SK-N-SH (cell line): ENCODE measurements at regions not wholly inside any gene's neighbourhood (a gene's known extent, or its start where the extent isn't known, plus 50 kb on each side); places are given as distances from the start of the nearest gene placed in this dataset.

Experiments used
- CTCF ChIA-PET: fragments of 300-600, 350-600 bp; formaldehyde crosslinking; extraction: SDS; loops from one replicate; lab custom pipeline; 2021; lab: Yijun Ruan, JAX
- POLR2A ChIA-PET: fragments of 350-600 bp; sonication (Branson Sonifier 250); formaldehyde crosslinking; extraction: SDS; loops from one replicate; lab custom pipeline; 2020; ENCODE audit warnings: antibody characterized with exemption, inconsistent platforms; lab: Yijun Ruan, JAX
- DNase-seq: peaks from one replicate; pipeline ENCODE4 v3.0.0; 2012
- H2AFZ ChIP-seq: fragments of 200-600 bp; sonication (generic); 2 replicates; pipeline ENCODE4 v1.8.1; 2016; ENCODE audit warnings: antibody characterized with exemption, mild to moderate bottlenecking, low read depth
- H3F3A ChIP-seq: fragments of 200-600 bp; sonication (generic); replicated peaks from 2 replicates; pipeline ENCODE3; 2016; ENCODE audit warnings: antibody characterized with exemption, mild to moderate bottlenecking; ENCODE audit not compliant: insufficient read depth
- H3K27ac ChIP-seq, 2 experiments: fragments of 200-500 bp in 1 of 2; fragments of 200-600 bp in 1 of 2; sonication (Bioruptor generic) in 1 of 2; sonication (generic), shearing (Covaris generic) in 1 of 2; 2 replicates each; pipeline versions ENCODE4 v1.5.1 to v1.6.1; 2014 to 2016; ENCODE audit warnings: low read depth in 2 of 2, inconsistent platforms in 1 of 2, low read length in 1 of 2, mild to moderate bottlenecking in 1 of 2, mixed read lengths in 1 of 2
- H3K27me3 ChIP-seq: fragments of 200-600 bp; sonication (generic), shearing (Covaris generic); 2 replicates; pipeline ENCODE4 v1.6.1; 2016; ENCODE audit warnings: mixed run types; ENCODE audit not compliant: insufficient read depth
- H3K36me3 ChIP-seq, 2 experiments: fragments of 200-500 bp in 1 of 2; fragments of 200-600 bp in 1 of 2; sonication (Bioruptor generic) in 1 of 2; sonication (generic) in 1 of 2; replicated peaks in 1 of 2; 2 replicates each; pipeline versions ENCODE3 to v1.5.1; 2014 to 2016; ENCODE audit warnings: low read length in 1 of 2, mild to moderate bottlenecking in 1 of 2; ENCODE audit not compliant: insufficient read depth in 2 of 2, control insufficient read depth in 1 of 2
- H3K4me1 ChIP-seq, 2 experiments: fragments of 200-500 bp in 1 of 2; fragments of 200-600 bp in 1 of 2; sonication (Bioruptor generic) in 1 of 2; sonication (generic), shearing (Covaris generic) in 1 of 2; 2 replicates each; pipeline versions ENCODE4 v1.5.1 to v1.6.1; 2014 to 2016; ENCODE audit warnings: low read depth in 1 of 2, low read length in 1 of 2, mixed run types in 1 of 2; ENCODE audit not compliant: insufficient read depth in 2 of 2, control insufficient read depth in 1 of 2
- H3K4me2 ChIP-seq: fragments of 200-600 bp; sonication (generic), shearing (Covaris generic); 2 replicates; pipeline ENCODE4 v1.6.1; 2017; ENCODE audit warnings: mixed run types
- H3K4me3 ChIP-seq, 2 experiments: fragments of 200-500 bp in 1 of 2; fragments of 200-600 bp in 1 of 2; sonication (Bioruptor generic) in 1 of 2; sonication (generic), shearing (Covaris generic) in 1 of 2; 2 replicates each; pipeline versions ENCODE4 v1.5.1 to v1.8.1; 2014 to 2016; ENCODE audit warnings: low read depth in 2 of 2, inconsistent platforms in 1 of 2, low read length in 1 of 2, mild to moderate bottlenecking in 1 of 2, mixed read lengths in 1 of 2, moderate library complexity in 1 of 2
- H3K79me2 ChIP-seq: fragments of 200-600 bp; sonication (generic); 2 replicates; pipeline ENCODE4 v1.8.1; 2017; ENCODE audit warnings: mild to moderate bottlenecking; ENCODE audit not compliant: insufficient read depth
- H3K9ac ChIP-seq: fragments of 200-600 bp; sonication (generic); 2 replicates; pipeline ENCODE4 v1.6.1; 2017; ENCODE audit warnings: mixed run types
- H3K9me2 ChIP-seq: fragments of 200-600 bp; sonication (generic); 2 replicates; pipeline ENCODE4 v1.6.1; 2017; ENCODE audit warnings: mixed run types
- H3K9me3 ChIP-seq: fragments of 200-600 bp; sonication (generic); 2 replicates; pipeline ENCODE4 v1.6.1; 2017; ENCODE audit warnings: mixed run types, mild to moderate bottlenecking, moderate library complexity
- H4K20me1 ChIP-seq: fragments of 200-600 bp; sonication (generic); 2 replicates; pipeline ENCODE4 v1.6.1; 2017; ENCODE audit warnings: mild to moderate bottlenecking, mixed run types; ENCODE audit not compliant: insufficient read depth
- CHD2 ChIP-seq: fragments of 150-350 bp; IDR thresholded peaks from 2 replicates; pipeline ENCODE4 v1.6.1; 2018; ENCODE audit warnings: low read length; ENCODE audit not compliant: partially characterized antibody
- CTCF ChIP-seq: fragments of 200-600 bp; sonication (generic); IDR thresholded peaks from 2 replicates; pipeline ENCODE4 v1.6.1; 2017; ENCODE audit warnings: antibody characterized with exemption, mild to moderate bottlenecking, moderate library complexity
- EP300 ChIP-seq, 2 experiments: IDR thresholded peaks; 2 replicates each; pipeline versions ENCODE4 v1.4.0 to v1.6.1; 2012; ENCODE audit warnings: borderline replicate concordance in 1 of 2, low read depth in 1 of 2, low read length in 1 of 2
- EZH2phosphoT487 ChIP-seq: fragments of 200-600 bp; sonication (generic); IDR thresholded peaks from 2 replicates; pipeline ENCODE4 v1.6.1; 2017; ENCODE audit warnings: low read depth, mixed run types, mild to moderate bottlenecking, antibody characterized with exemption, moderate library complexity, borderline replicate concordance
- FOSL2 ChIP-seq: IDR thresholded peaks from 2 replicates; pipeline ENCODE4 v1.4.0; 2012; ENCODE audit warnings: low read depth, mild to moderate bottlenecking, moderate library complexity, borderline replicate concordance
- FOXJ3 ChIP-seq: sonication (generic); formaldehyde crosslinking; IDR thresholded peaks from 2 replicates; pipeline ENCODE4 v1.5.1; 2020; ENCODE audit warnings: mild to moderate bottlenecking, missing genetic modification reagents
- JUND ChIP-seq: IDR thresholded peaks from 2 replicates; pipeline ENCODE4 v1.4.0; 2012
- MXI1 ChIP-seq: IDR thresholded peaks from 2 replicates; pipeline ENCODE4 v1.6.1; 2012; ENCODE audit warnings: mild to moderate bottlenecking, low read depth, low read length, improper control_type of control experiment
- NRF1 ChIP-seq: IDR thresholded peaks from 2 replicates; pipeline ENCODE4 v1.6.1; 2012; ENCODE audit warnings: low read depth, mild to moderate bottlenecking, low read length
- POLR2AphosphoS5 ChIP-seq: IDR thresholded peaks from 2 replicates; pipeline ENCODE4 v1.6.1; 2012; ENCODE audit warnings: low read depth, low read length
- RFX5 ChIP-seq: IDR thresholded peaks from 2 replicates; pipeline ENCODE4 v1.6.1; 2012; ENCODE audit warnings: mild to moderate bottlenecking, improper control_type of control experiment, low read length
- RXRA ChIP-seq: IDR thresholded peaks from 2 replicates; pipeline ENCODE4 v1.4.0; 2012; ENCODE audit warnings: low read depth, mild to moderate bottlenecking, borderline replicate concordance
- TCF12 ChIP-seq: IDR thresholded peaks from 2 replicates; pipeline ENCODE4 v1.4.0; 2012
- TEAD4 ChIP-seq: IDR thresholded peaks from 2 replicates; pipeline ENCODE4 v1.4.0; 2012; ENCODE audit warnings: mild to moderate bottlenecking, borderline replicate concordance; ENCODE audit not compliant: insufficient read depth
- WGBS: methylation state at CpG from one replicate; pipeline ENCODE4 v1.1.6; 2017; ENCODE audit warnings: low lambda C conversion rate; 5-methylcytosine and 5-hydroxymethylcytosine counted together
- TF ChIP-seq, protein P1 (sequence below): IDR thresholded peaks from 2 replicates; pipeline ENCODE4 v1.4.0; 2012; ENCODE audit warnings: low read depth, borderline replicate concordance
- TF ChIP-seq, protein P2 (sequence below): IDR thresholded peaks from 2 replicates; pipeline ENCODE4 v1.6.1; 2012; ENCODE audit warnings: mild to moderate bottlenecking, low read depth, low read length, moderate library complexity
- TF ChIP-seq, protein P3 (sequence below): IDR thresholded peaks from 2 replicates; pipeline ENCODE4 v1.4.0; 2012; ENCODE audit warnings: low read depth

DNA sequence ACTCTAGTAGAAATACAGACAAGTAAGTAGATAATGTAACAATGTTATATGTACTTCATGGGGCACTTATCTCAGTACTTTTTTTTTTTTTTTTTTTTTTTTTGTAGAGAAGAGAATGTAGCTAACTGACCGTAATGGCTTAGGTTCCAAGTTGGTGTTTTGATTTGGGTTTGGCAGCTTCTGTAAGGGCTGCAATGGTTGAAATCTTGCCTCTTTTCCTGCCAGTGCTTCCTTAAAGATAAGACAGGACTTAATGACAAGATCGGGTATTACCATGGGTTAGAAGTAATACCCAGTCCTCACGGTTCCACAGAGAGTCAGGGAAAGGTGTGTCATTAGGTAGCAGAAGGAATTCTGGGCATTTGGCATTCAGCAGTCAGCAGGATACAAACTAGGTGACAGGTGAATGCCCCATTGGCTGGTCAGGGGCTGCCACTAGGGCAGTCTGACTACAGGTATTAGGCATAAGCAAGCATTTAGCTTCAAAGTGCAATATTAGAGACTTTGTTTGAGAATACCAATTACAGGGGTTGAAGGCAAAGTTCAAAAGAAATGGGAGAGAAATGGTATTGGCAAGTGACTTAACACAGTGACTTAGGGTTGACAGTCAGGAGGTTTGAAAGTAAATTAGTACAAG, 189.4 kb upstream of the RND3 start:
- Histone ChIP-seq H3K79me2 (no peaks in the 10 kb centered on the region), H3K4me3 (no peak overlapping the region), H3K9ac (no peak overlapping the region), H3K4me2 (no peak overlapping the region), H2AFZ (no peak overlapping the region), H3F3A (peaks cover 18% of the 10 kb centered on the region), H4K20me1 (no peaks in the 10 kb centered on the region), H3K9me3 (no peaks in the 10 kb centered on the region), H3K27me3 (no peaks in the 10 kb centered on the region), H3K4me1 (peaks cover 2 to 11% of the 10 kb centered on the region in 2 experiments; a peak in 3 of 4 replicates), H3K27ac (no peak overlapping the region), H3K36me3 (no peaks in the 10 kb centered on the region), H3K9me2 (no peaks in the 10 kb centered on the region)
- ChIA-PET POLR2A (no interaction called here), CTCF (no interaction called here)
- WGBS: 93% methylated on average over 3 of the region's 3 CpGs
- TF ChIP-seq CTCF (no peak), FOXJ3 (CRISPR knock-in tag) (no peak), EP300 (IDR thresholded peaks at IDR 0.05; ENCODE audit: borderline replicate concordance in 1 of 2, low read depth in 1 of 2, low read length in 1 of 2) (no peak), CHD2 (no peak), TCF12 (no peak), TEAD4 (no peak), NRF1 (no peak), EZH2phosphoT487 (no peak), FOSL2 (no peak), POLR2AphosphoS5 (no peak), RXRA (no peak), RFX5 (no peak), JUND (no peak), MXI1 (no peak)
- TF ChIP-seq, protein P1, sequence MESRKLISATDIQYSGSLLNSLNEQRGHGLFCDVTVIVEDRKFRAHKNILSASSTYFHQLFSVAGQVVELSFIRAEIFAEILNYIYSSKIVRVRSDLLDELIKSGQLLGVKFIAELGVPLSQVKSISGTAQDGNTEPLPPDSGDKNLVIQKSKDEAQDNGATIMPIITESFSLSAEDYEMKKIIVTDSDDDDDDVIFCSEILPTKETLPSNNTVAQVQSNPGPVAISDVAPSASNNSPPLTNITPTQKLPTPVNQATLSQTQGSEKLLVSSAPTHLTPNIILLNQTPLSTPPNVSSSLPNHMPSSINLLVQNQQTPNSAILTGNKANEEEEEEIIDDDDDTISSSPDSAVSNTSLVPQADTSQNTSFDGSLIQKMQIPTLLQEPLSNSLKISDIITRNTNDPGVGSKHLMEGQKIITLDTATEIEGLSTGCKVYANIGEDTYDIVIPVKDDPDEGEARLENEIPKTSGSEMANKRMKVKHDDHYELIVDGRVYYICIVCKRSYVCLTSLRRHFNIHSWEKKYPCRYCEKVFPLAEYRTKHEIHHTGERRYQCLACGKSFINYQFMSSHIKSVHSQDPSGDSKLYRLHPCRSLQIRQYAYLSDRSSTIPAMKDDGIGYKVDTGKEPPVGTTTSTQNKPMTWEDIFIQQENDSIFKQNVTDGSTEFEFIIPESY: no peak
- TF ChIP-seq, protein P2, sequence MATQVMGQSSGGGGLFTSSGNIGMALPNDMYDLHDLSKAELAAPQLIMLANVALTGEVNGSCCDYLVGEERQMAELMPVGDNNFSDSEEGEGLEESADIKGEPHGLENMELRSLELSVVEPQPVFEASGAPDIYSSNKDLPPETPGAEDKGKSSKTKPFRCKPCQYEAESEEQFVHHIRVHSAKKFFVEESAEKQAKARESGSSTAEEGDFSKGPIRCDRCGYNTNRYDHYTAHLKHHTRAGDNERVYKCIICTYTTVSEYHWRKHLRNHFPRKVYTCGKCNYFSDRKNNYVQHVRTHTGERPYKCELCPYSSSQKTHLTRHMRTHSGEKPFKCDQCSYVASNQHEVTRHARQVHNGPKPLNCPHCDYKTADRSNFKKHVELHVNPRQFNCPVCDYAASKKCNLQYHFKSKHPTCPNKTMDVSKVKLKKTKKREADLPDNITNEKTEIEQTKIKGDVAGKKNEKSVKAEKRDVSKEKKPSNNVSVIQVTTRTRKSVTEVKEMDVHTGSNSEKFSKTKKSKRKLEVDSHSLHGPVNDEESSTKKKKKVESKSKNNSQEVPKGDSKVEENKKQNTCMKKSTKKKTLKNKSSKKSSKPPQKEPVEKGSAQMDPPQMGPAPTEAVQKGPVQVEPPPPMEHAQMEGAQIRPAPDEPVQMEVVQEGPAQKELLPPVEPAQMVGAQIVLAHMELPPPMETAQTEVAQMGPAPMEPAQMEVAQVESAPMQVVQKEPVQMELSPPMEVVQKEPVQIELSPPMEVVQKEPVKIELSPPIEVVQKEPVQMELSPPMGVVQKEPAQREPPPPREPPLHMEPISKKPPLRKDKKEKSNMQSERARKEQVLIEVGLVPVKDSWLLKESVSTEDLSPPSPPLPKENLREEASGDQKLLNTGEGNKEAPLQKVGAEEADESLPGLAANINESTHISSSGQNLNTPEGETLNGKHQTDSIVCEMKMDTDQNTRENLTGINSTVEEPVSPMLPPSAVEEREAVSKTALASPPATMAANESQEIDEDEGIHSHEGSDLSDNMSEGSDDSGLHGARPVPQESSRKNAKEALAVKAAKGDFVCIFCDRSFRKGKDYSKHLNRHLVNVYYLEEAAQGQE: no peak
- TF ChIP-seq, protein P3, sequence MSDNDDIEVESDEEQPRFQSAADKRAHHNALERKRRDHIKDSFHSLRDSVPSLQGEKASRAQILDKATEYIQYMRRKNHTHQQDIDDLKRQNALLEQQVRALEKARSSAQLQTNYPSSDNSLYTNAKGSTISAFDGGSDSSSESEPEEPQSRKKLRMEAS: no peak
- DNase-seq: no peak
